Kidney epithelial cell (primary cell): ENCODE measurements at regions not wholly inside any gene's neighbourhood (a gene's known extent, or its start where the extent isn't known, plus 50 kb on each side); places are given as distances from the start of the nearest gene placed in this dataset.

Experiments
- DNase-seq: peaks from one replicate; pipeline ENCODE4 v3.0.0-alpha.2; 2010; ENCODE audit warnings: low read depth
- H3K27me3 ChIP-seq: 2 replicates; pipeline ENCODE4 v1.6.0; 2011; ENCODE audit warnings: low read length; ENCODE audit not compliant: control insufficient read depth, insufficient read depth
- H3K36me3 ChIP-seq: 2 replicates; pipeline ENCODE4 v1.5.1; 2011; ENCODE audit warnings: low read length; ENCODE audit not compliant: control insufficient read depth, insufficient read depth
- H3K4me3 ChIP-seq: 2 replicates; pipeline ENCODE4 v1.5.1; 2011; ENCODE audit warnings: low read depth, mild to moderate bottlenecking, control low read depth, low read length
- TF ChIP-seq, protein P1 (sequence below): IDR thresholded peaks from 2 replicates; pipeline ENCODE4 v1.5.1; 2011; ENCODE audit warnings: mild to moderate bottlenecking, moderate library complexity, low read length, control low read depth, inconsistent platforms; ENCODE audit not compliant: insufficient read depth, poor library complexity, severe bottlenecking

DNA sequence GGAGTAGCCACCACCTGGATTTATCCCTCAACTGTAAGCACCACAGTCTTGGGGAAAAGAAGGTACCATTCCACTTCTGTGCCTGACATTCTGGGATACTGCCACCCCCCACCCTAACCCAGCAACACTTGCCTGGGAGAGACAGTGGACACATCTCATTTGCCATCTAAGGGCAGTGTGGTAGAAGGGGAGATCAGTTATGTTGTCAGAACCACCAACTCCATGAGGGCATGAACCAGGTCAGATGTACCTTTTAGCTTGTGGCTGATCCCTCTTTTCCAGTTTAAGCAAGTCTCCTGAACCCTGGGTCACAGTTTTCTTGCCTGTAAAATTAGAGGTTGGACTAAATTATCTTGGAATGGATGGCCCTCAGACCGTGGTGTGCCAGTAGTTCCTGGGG lies 165.5 kb downstream of the SCP2D1 start:
- no peaks in the 10 kb centered on the region for H3K27me3 ChIP-seq
- TF ChIP-seq, protein P1, sequence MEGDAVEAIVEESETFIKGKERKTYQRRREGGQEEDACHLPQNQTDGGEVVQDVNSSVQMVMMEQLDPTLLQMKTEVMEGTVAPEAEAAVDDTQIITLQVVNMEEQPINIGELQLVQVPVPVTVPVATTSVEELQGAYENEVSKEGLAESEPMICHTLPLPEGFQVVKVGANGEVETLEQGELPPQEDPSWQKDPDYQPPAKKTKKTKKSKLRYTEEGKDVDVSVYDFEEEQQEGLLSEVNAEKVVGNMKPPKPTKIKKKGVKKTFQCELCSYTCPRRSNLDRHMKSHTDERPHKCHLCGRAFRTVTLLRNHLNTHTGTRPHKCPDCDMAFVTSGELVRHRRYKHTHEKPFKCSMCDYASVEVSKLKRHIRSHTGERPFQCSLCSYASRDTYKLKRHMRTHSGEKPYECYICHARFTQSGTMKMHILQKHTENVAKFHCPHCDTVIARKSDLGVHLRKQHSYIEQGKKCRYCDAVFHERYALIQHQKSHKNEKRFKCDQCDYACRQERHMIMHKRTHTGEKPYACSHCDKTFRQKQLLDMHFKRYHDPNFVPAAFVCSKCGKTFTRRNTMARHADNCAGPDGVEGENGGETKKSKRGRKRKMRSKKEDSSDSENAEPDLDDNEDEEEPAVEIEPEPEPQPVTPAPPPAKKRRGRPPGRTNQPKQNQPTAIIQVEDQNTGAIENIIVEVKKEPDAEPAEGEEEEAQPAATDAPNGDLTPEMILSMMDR: no peak
- no peak for DNase-seq
- no peaks in the 10 kb centered on the region for H3K36me3 ChIP-seq
- H3K4me3 ChIP-seq: no peak overlapping the region

DNA sequence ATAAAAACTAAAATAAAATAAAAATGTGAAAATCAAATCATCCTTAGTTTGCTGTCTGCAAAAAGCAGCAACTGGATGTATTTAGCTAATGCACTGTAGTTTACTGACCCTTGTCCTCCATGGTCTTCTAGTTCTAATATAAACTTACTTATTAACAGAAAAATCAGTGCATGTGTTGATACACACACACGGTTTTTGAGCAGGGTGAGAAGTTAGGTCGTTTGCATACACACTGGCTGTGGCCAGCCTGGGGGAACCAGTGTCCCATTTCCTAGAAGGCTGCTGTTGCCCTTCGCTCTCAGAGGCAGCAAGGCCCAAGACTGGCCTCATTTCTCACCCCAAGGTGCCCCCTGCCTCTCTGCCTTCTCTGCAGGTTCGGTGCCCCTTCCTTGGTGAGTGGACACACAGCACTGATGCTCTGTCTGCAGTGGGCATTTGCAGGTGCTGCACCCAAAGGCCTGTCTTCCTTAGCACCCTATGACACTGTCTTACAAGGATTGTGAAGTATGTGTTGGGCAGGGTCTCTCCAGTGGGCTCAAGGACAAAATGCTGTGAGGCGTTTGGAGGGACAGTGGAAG lies 168.5 kb downstream of the SCP2D1 start:
- no peak for DNase-seq
- Histone ChIP-seq H3K27me3 (no peaks in the 10 kb centered on the region), H3K36me3 (no peaks in the 10 kb centered on the region), H3K4me3 (no peak overlapping the region)
- TF ChIP-seq, protein P1: no peak

DNA sequence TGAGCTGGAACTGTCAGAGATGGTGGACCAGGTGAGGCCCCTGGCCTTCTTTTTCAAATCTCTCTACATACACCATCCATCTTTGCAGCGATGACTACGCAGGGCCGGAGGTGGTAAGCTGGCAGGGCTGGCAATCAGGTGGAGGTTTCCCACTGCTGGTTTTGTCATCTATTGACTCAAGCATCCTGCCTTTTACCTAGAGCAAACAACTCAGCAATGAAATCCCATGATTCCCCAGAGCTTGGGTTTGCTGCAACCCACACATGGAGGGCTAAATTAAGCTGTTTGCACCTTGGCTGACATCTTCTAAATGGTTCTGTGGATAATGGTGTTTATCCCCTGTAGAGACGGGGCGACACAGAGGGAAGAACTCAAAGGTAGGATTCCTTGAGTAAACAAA lies 170.2 kb downstream of the SCP2D1 start:
- Histone ChIP-seq H3K27me3 (no peaks in the 10 kb centered on the region), H3K4me3 (no peak overlapping the region), H3K36me3 (no peaks in the 10 kb centered on the region)
- TF ChIP-seq, protein P1: no peak
- DNase-seq: no peak

DNA sequence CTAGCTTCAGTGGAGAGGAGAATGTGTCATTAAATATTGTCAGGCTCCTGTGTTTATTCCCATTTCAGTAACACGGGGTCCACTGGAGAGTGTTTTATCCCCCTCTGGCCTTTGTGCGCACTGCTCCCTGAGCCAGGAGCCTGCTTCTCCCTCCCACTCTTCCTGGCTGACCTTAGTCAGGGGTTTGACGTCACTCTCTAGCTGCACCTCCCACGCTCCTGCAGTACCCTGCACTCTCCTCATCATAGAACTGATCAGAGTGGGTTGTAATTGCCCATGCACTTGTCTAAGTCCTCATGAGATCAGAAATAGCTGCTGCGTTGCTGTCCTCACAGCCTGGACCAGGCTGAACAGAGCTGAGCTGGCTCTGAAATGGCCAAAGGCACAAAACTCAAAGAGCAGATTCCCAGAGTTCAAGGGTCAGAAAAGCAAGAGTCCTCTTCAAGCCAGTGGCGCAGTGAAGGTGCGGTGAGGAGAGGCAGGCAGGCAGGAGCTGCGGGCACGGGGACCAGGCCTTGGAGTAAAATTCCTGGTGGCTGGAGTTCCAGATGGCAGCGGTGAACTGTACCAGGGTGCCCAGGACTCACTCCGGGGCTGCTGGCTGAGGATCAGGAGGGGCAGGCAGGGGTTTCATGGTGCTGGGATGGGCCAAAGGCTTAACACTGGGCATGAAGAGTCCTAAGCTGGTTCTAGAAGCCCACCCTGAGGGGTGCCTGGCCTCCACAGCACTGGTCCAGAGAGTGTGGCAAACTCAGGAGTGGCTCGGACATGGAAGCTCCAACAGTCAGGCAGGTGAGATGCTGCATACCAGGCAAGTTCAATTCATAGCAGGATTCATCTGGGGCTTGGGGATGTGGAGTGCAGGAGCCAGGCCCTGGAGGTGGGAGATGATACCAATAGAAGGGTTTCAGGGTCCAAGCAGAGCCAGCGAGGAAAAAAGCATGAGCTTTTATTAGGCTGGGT lies 170.9 kb downstream of the SCP2D1 start:
- Histone ChIP-seq H3K27me3 (no peaks in the 10 kb centered on the region), H3K4me3 (no peak overlapping the region), H3K36me3 (no peaks in the 10 kb centered on the region)
- no peak for DNase-seq
- TF ChIP-seq, protein P1: no peak

DNA sequence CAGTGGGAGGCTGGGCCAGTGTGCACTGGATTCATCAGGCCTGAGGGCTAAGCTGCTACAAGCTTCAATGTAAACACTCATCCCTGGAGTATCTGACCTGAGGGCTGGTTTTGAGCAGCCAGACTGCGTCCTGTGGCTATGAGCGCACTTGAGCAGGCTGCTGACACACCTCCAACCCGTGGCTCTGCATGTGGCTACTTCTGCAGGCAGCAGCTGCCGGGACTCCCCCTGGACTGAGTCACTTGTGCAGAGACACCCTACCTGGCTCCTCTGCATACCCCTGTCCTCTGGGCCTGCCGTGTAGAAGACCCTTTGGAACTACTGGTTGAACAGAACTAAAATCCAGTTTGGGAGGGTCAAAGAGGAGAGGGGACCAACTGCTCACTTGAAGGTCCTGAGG lies 172.0 kb downstream of the SCP2D1 start:
- no peak for DNase-seq
- Histone ChIP-seq H3K36me3 (no peaks in the 10 kb centered on the region), H3K4me3 (no peak overlapping the region), H3K27me3 (no peaks in the 10 kb centered on the region)
- TF ChIP-seq, protein P1: no peak
